GM19468 (cell line): ENCODE measurements at regions not wholly inside any gene's neighbourhood (a gene's known extent, or its start where the extent isn't known, plus 50 kb on each side); places are given as distances from the start of the nearest gene placed in this dataset.
"Not testable (repeated sequence)": the region's sequence is repeated elsewhere in the genome, so short reads cannot be mapped to it uniquely, and the experiment has no call there.

Source experiments
- ATAC-seq: cut with Tn5 transposase; IDR thresholded peaks from one replicate; pipeline ENCODE4 v1.9.1; 2021; ENCODE audit warnings: mild to moderate bottlenecking, moderate library complexity, moderate number of reproducible peaks; ENCODE audit not compliant: unreplicated experiment; ENCODE audit errors: extremely low read depth

DNA sequence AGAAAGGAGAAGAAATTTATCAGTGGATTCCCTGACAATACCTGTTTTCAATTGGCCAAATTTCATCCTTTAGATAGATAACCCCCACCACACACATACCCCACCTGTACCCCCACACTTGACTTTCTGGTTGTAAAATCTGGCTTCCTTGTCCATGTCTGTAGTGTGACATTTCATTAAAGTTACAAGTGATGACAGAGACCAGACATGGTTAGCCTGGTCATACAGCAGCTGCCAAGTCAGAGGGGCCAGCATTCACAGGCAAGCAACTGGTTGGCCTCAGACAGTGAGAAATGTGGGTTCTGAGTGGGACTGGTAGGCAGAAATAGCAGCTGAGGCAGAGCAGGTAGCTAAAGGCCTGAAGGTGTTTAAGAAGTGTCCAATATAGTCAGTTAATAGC, 238.6 kb upstream of the SOX14 start:
- no peak for ATAC-seq

DNA sequence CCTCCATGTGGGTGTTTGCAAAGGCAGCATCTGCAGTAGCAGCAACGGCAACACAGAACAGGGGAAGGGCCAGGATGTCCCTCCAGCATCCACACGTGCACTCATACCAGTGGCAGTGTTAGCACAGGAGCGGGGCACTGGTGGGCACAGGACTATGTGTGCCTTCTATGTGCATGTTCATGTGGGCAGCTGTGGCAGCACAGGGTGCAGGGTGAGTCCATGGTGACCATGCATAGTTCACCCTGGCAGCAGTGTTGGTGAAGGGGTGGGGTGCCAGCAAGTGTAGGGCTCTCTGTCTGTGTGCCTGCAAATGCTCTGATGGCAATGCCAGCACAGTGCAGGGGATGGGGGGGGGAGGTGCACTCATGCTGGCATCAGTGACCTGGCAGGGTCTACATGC, 222.1 kb upstream of the SOX14 start:
- ATAC-seq: no peak

- no peak for ATAC-seq
These were observed 209.9 kb upstream of the SOX14 start for GRCh38 chr3:137554242-137554641.

DNA sequence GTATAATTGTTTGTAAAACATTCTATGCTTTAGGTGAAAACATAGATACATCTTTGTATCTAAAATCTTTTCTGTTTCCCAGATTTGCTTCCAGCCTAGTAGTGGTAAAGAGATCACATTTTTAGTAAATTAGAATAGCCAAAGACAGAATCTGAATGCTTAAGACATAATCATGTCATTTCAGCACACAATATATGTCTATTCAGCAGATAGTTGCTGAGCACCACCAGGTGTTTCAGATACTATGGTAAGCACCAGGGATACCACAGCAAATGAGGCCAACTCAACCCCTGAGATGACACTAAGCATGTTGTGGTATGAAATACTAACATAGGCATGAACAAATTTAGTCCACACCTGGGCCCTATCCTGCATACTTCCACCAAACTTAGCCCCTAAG, 195.2 kb upstream of the SOX14 start:
- no peak for ATAC-seq

GRCh38 chr3:137572931-137573330, 191.2 kb upstream of the SOX14 start:
- ATAC-seq: no peak

DNA sequence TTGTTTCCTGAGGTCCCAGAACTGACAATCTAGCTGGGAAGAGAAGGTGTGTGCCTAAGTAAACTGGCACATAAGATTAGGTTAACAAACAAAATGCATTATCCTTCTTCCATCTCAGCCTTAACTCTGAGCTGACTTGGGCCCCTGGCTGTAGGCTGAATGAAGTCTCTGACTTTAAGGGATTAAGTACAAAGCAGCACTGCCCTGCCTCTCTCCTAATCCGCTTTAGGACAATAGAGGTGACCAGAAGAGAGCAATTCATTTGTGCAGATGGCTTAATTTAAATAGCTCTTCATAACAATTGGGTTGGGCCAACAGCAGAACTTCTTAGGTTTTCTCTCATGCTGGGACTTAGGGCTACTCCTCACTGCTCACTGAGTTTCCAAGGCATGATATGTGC, 181.6 kb upstream of the SOX14 start:
- ATAC-seq: no peak

DNA sequence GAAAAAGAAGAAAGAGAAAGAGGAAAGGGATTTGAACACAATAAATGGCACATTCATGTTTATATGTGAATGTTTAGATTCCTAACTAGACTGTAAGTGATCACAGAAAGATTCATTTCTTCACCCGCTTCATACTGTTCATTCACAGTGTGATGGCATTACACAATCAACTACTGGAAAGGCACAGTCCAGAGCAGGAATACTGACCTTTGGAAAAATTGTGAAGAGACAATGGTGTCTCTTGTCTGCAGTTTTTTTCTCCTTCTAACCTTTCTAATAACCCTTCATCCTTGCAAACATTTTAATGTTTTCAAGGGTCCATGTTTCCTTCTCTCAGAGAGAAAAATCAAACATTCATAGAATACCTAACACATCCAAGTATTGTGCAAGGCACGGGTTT, 180.9 kb upstream of the SOX14 start:
- no peak for ATAC-seq

DNA sequence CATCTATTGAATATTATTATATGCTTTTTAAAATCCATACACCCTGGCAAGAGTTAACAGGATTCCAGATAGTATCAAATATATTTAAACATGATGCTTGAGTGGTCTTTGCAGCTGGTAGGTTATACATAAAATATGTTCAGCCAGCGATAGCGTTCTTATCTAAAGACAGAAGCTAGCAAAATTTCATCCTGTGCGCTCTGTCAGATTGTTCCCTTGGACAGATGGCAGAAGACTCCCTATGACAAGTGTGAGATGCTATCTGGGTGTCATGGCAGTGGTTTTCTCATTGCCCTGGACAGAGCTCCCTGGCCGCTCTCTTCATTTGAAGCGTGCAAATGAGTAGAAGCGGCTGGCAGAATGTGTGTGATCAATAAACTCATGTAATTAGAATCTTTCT, 175.2 kb upstream of the SOX14 start:
- no peak for ATAC-seq

DNA sequence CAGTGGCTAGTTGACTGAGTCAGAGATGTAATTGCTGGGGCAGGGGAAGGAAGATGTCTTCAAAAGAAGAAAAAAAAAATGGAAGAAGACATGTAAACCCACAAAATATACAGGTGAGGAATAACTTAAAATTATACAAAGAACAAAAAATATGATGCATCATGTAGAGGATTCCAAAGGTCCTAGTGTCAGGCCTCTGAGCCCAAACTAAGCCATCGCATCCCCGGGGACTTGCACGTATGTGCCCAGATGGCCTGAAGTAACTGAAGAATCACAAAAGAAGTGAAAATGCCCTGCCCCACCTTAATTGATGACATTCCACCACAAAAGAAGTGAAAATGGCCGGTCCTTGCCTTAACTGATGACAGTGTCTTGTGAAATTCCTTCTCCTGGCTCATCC, 168.7 kb upstream of the SOX14 start:
- ATAC-seq: not testable (repeated sequence)

- ATAC-seq: no peak
These were observed 153.4 kb upstream of the SOX14 start for GRCh38 chr3:137610723-137611122.

DNA sequence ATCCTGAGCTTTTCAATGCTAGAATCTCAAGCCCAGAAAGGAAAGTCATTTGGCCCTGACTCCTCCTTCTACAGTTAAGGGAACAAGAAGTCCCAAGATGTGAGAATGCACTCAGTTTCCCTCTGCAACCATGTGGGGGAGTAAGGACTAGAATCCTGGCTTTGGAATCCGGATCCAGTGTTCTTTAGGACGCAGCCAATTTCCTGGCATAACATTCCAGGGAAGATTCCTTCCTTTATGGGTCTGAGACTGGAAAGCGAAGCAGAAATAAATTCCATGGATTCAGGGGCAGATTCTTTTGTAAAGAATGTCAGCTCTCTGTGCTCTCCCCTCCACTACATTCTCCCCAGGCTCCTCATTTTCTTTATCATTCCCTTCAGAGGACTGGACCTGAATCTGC, 151.8 kb upstream of the SOX14 start:
- no peak for ATAC-seq

- ATAC-seq: no peak
These were observed 148.3 kb upstream of the SOX14 start for GRCh38 chr3:137615659-137616418.

- no peak for ATAC-seq
These were observed 122.0 kb upstream of the SOX14 start for GRCh38 chr3:137641879-137642704.

DNA sequence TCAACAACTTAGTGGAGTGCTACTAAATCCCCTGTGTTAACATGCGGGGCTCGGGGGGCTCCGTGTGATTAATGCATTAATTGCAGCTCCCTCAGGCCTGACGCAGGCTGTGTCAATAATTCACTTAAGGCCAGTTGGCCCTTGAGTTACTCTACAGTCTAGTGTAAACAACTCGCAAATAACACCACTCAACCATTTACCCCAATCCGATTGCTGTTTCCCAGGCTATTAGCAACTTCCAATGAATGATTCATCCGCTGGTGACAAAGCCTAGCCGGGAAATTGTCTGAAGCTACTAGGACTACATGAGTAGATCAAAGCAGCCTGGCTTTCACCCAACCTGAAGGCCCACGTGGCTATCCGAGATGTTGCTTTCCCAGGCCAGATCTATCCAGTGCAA, 121.3 kb upstream of the SOX14 start:
- no peak for ATAC-seq

DNA sequence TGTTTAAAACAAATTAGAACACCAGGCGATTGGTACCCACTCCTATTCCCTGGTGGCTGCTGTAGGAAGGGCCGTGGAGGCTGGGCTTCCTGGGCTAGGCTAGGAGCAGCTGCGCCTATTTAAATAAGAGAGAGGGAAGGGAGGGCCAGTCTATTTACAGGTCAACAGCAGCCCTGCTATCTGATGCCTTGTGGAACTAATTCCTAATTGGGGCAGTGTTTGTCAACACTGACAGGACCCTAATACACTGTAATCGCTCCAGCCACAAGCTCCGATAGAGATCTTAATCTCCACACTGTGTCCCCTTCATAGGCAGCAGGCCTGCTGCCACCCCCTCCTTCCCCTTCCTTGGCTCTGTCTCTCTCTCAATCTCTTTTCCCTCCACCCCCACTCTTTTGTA, 116.9 kb upstream of the SOX14 start:
- no peak for ATAC-seq

DNA sequence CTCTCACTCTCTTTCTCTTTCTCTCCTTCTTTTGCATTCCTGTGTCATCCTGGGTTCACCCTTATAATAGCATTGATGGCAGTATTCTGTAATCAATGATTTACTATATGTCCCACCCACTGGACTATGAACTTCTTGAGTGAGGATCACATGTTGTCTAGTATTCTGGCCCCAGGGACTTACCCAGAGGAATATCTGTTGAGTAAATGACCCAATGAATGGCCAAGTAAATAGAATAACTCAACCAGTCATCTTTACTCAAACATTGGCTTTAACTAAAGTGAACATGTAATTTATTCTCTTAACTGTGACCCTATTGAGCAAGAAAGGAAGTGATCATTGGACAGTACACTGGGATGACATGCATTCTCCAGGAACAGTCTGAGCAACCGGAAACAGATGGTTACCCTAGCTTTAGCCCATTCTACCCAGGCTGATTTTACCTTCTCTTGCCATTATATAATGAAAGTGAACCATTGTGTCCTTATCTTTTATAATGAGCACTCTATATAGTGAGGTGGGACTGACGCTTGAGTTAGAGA, 94.5 kb upstream of the SOX14 start:
- no peak for ATAC-seq

DNA sequence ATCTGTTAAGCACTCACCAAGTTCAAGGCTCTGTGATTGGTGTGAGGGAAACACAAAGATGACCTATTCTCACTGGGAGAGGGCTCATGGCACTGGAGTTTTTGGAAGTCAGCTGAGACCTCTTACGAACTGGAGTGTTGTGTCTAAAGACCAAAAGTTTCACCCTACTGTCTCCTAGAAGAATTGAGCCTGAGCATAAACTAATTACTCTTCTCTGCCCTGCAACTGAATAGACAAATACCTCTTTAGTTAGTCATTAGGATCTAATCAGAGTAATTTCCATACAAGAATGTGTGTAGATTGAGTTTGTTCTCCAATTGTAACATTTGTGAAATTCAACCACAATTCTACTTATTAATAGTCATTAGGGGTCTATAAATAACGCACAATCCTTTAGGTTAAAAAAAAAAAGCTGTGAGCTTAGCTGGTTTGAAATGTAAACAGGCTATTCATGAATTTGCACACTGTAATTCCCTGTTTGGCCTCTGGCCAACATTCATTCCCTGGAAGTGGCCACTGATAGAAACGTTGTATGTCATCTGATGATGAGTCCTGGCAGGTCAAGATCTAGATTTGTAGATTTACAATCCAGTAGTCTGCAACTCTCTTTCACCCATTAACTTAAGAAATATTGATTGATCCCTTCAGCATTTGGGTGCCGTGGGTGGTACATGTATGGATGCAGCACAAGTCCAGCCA, 76.8 kb upstream of the SOX14 start:
- no peak for ATAC-seq

- ATAC-seq: no peak
These were observed 71.2 kb upstream of the SOX14 start for GRCh38 chr3:137692803-137693431.

GRCh38 chr3:137693791-137694190, 70.3 kb upstream of the SOX14 start:
- no peak for ATAC-seq

GRCh38 chr3:137694836-137695235, 69.3 kb upstream of the SOX14 start:
- no peak for ATAC-seq
